GM21367 (cell line): ENCODE measurements at regions not wholly inside any gene's neighbourhood (a gene's known extent, or its start where the extent isn't known, plus 50 kb on each side); places are given as distances from the start of the nearest gene placed in this dataset.
"Not testable (repeated sequence)": the region's sequence is repeated elsewhere in the genome, so short reads cannot be mapped to it uniquely, and the experiment has no call there.

Experiments
- ATAC-seq: cut with Tn5 transposase; IDR thresholded peaks from one replicate; pipeline ENCODE4 v1.9.1; 2021; ENCODE audit not compliant: unreplicated experiment

- no peak for ATAC-seq
Measured at GRCh38 chr7:17552952-17553351, 254.5 kb downstream of the AHR start.

GRCh38 chr7:17554341-17555015 lies 256.0 kb downstream of the AHR start:
- no peak for ATAC-seq

- no peak for ATAC-seq
Measured at GRCh38 chr7:17556247-17556956, 257.9 kb downstream of the AHR start.

- no peak for ATAC-seq
Measured at GRCh38 chr7:17557251-17557671, 258.8 kb downstream of the AHR start.

- ATAC-seq: no peak
Measured at GRCh38 chr7:17558135-17558534, 259.7 kb downstream of the AHR start.

- ATAC-seq: no peak
Measured at GRCh38 chr7:17558558-17559332, 260.3 kb downstream of the AHR start.

- no peak for ATAC-seq
Measured at GRCh38 chr7:17559388-17559787, 260.9 kb downstream of the AHR start.

GRCh38 chr7:17560516-17560915 lies 262.1 kb downstream of the AHR start:
- no peak for ATAC-seq

GRCh38 chr7:17560966-17561365 lies 262.5 kb downstream of the AHR start:
- no peak for ATAC-seq

GRCh38 chr7:17564678-17565212 lies 266.3 kb downstream of the AHR start:
- ATAC-seq: no peak

- ATAC-seq: no peak
Measured at GRCh38 chr7:17580141-17580540, 281.7 kb downstream of the AHR start.

- no peak for ATAC-seq
Measured at GRCh38 chr7:17580856-17581255, 282.4 kb downstream of the AHR start.

- no peak for ATAC-seq
Measured at GRCh38 chr7:17581301-17581700, 282.8 kb downstream of the AHR start.

- not testable (repeated sequence) for ATAC-seq
Measured at GRCh38 chr7:17582696-17583095, 284.2 kb downstream of the AHR start.

- no peak for ATAC-seq
Measured at GRCh38 chr7:17583786-17584185, 285.3 kb downstream of the AHR start.

- ATAC-seq: no peak
Measured at GRCh38 chr7:17584822-17585221, 286.4 kb downstream of the AHR start.

GRCh38 chr7:17586711-17587110 lies 288.3 kb downstream of the AHR start:
- ATAC-seq: no peak

- no peak for ATAC-seq
Measured at GRCh38 chr7:17588730-17589129, 290.3 kb downstream of the AHR start.

- ATAC-seq: no peak
Measured at GRCh38 chr7:17589671-17590070, 291.2 kb downstream of the AHR start.

- no peak for ATAC-seq
Measured at GRCh38 chr7:17590221-17590620, 291.8 kb downstream of the AHR start.

- ATAC-seq: no peak
Measured at GRCh38 chr7:17593819-17594419, 295.5 kb downstream of the AHR start.
